Activated naive CD4-positive, alpha-beta T cell treated with anti-CD3 and anti-CD28 coated beads, Interleukin-2, amount 50 U/mL, for 72 hours (primary cell): ENCODE measurements at regions not wholly inside any gene's neighbourhood (a gene's known extent, or its start where the extent isn't known, plus 50 kb on each side); places are given as distances from the start of the nearest gene placed in this dataset.

Experiments used
- ATAC-seq, 2 donors: fragments of 150-1000 bp; cut with Tn5 transposase; 2 replicates each; pipeline ENCODE4 v1.10.0; 2021; ENCODE audit warnings: mild to moderate bottlenecking in 2 of 2, moderate library complexity in 2 of 2
- DNase-seq, 2 donors: peaks; one replicate each; pipeline ENCODE4 v3.0.0; 2021 to 2022; ENCODE audit warnings: low spot score in 2 of 2
- H3K27ac Mint-ChIP-seq, 2 donors: one replicate each; pipeline ENCODE4 v1.8.0; 2022; ENCODE audit warnings: mild to moderate bottlenecking in 2 of 2, mixed read lengths in 2 of 2
- H3K36me3 Mint-ChIP-seq, 2 donors: one replicate each; pipeline ENCODE4 v1.8.0; 2022; ENCODE audit warnings: mixed read lengths in 2 of 2
- H3K9me3 Mint-ChIP-seq, 2 donors: one replicate each; pipeline ENCODE4 v1.8.0; 2022; ENCODE audit warnings: mixed read lengths in 2 of 2

DNA sequence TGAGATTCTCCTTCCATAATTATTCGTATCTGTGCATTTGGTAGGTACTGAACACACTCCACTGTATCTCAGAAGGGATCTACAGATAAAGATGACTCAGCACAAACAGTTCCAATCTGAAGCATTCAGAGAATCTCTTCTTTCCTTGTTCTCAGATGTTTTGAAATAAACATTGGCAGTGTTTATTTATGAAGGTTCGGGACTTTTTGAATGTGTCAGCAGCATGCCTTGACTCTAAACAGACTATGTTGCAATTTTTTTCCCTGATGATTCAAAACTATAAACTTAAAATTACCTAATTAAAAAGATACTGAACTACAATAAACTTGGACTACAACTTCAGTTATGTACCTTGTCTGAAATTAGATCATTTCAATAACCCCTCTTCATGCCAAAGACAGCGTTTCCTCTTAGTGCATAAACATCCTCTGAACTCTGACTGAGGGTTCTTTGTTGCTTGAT, 612.9 kb upstream of the TBL1XR1 start:
- H3K9me3 Mint-ChIP-seq: peaks cover 6 to 15% of the 10 kb centered on the region in 2 donors
- DNase-seq: no peak
- H3K27ac Mint-ChIP-seq: peak overlapping the region; percentile 2 to 12
- peaks cover 7 to 41% of the 10 kb centered on the region in 2 donors for H3K36me3 Mint-ChIP-seq
- peak in 1 of 2 donors; percentile 31 for ATAC-seq

DNA sequence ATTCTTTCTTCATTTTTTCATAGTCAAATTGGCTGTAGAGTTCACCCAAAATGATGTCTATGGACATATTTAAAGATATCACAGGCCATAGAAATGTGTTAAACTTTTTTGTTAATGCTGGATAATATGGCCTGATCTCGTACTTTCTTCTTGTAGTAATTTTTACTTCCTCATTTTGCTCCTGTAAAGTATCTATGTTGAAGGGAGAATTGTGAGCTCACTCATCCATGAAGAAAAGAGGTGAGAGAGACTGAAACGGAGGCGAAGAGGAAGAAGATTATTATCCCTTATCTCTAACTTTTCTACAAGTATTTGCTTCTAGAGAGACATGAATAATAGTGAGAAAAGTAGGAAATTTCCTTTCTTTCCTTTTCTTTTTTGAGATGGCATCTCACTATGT, 613.8 kb upstream of the TBL1XR1 start:
- DNase-seq (no peak), ATAC-seq (no peak)
- no peak overlapping the region for H3K27ac Mint-ChIP-seq
- H3K36me3 Mint-ChIP-seq: peaks cover 7 to 48% of the 10 kb centered on the region in 2 donors
- H3K9me3 Mint-ChIP-seq: peaks cover 6 to 15% of the 10 kb centered on the region in 2 donors

- peaks cover 7 to 48% of the 10 kb centered on the region in 2 donors for H3K36me3 Mint-ChIP-seq
- peaks cover 6 to 20% of the 10 kb centered on the region in 2 donors for H3K9me3 Mint-ChIP-seq
Measured at GRCh38 chr3:177811835-177812234, 614.6 kb upstream of the TBL1XR1 start.

GRCh38 chr3:177812492-177812891, 615.2 kb upstream of the TBL1XR1 start:
- H3K36me3 Mint-ChIP-seq: peaks cover 7 to 48% of the 10 kb centered on the region in 2 donors
- no peak for DNase-seq
- H3K27ac Mint-ChIP-seq: no peak overlapping the region
- no peak for ATAC-seq
- H3K9me3 Mint-ChIP-seq: peaks cover 6 to 21% of the 10 kb centered on the region in 2 donors

More at GRCh38 chr3:177811835-177812234, 614.6 kb upstream of the TBL1XR1 start:
- peak; percentile 91 to 96 for ATAC-seq
- no peak overlapping the region for H3K27ac Mint-ChIP-seq
- DNase-seq: no peak

DNA sequence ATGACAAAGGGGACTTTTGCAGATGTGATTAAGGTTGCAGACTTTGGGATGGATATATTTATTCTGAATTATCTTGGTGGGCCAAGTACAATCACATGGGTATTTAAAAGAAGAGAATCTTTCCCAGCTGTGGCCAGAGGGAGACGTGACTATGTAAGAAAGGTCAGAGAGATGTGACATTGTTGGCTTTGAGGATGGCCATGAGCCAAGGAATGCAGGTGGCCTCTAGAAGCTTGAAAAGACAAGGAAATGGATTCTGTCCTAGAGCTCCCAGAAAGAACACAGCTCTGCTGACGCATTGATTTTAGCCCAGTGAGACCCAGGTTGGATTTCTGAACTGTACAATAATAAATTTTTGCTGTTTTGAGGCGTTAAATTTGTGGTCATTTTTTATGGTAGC, 616.0 kb upstream of the TBL1XR1 start:
- H3K36me3 Mint-ChIP-seq: peaks cover 1 to 43% of the 10 kb centered on the region in 2 donors
- DNase-seq (no peak), ATAC-seq (no peak)
- peaks cover 1 to 21% of the 10 kb centered on the region in 2 donors for H3K9me3 Mint-ChIP-seq
- H3K27ac Mint-ChIP-seq: no peak overlapping the region

DNA sequence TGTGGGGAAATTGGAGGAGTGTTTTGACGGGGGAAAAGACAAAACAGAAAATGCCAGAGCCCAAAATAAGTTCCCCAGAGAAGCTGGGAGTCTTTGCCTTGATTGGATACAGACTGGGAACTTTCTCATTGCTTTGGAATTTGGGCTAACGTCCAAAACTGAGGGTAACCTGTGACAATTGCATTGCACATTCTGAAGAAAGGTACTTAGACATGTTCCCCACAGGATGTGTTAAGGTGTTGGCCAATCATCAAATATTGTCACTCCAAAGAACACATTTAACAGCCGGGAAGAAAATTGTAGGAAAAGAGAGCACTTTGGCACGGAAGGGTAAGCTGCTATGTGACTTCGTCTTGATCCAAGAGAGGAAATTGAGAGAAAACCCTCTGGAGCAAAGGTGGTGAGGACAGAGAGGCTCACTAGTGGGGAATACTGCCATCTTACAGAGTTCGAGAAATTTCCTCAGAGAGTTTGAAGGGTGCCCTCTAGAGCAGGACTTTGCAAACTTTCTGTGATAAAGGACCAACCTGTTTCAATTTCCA, 619.5 kb upstream of the TBL1XR1 start:
- peaks cover 0 to 15% of the 10 kb centered on the region in 2 donors for H3K9me3 Mint-ChIP-seq
- no peak overlapping the region for H3K27ac Mint-ChIP-seq
- peaks cover 0 to 35% of the 10 kb centered on the region in 2 donors for H3K36me3 Mint-ChIP-seq
- ATAC-seq: no peak
- DNase-seq: no peak

DNA sequence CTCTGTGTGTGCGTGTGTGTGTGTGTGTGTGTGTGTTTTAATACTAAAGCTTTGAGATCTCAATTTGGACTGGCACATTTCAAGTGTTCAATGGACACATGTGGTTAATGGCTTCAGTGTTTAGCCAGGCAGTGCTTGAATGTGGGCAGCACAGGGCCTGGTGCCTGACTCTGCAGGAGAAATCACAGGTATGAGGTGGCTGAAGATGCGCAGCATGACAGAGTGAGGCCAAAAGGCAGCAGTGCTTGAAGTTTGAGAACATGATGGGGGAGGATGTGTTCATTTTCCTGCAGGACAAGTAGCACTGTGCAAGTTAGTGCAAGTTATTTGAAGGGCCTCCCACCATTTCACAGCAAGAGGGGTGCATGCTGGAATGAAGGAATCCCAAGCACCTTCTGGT, 620.5 kb upstream of the TBL1XR1 start:
- ATAC-seq (no peak), DNase-seq (no peak)
- Mint-ChIP-seq H3K9me3 (peaks cover 0 to 15% of the 10 kb centered on the region in 2 donors), H3K27ac (no peak overlapping the region), H3K36me3 (peaks cover 0 to 36% of the 10 kb centered on the region in 2 donors)

DNA sequence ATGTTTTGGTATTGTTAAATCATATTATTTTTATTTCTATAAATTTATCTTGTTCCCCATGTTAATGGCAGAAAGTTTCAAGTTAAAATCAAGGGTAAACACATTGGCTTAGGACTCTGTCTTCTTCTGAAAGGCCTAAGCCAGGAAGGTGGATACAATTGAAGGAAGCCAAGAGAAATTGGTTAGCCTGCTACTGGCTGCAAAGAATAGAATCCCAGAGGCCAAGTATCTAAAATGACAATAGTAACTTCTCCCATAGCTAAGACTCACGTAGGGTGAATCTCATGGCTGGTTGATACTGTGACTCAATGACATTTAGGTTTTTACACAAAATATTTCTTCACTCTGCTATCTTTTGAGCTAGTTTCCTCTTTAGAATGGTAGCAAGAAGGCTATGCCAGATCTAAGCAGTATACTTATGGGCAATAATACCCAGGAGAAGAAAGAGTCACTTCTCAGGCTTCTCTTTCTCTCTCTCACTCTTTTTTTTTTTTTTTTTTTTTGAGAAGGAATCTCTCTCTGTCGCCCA, 621.5 kb upstream of the TBL1XR1 start:
- DNase-seq (no peak), ATAC-seq (no peak)
- peaks cover 0 to 15% of the 10 kb centered on the region in 2 donors for H3K9me3 Mint-ChIP-seq
- peaks cover 0 to 30% of the 10 kb centered on the region in 2 donors for H3K36me3 Mint-ChIP-seq
- no peak overlapping the region for H3K27ac Mint-ChIP-seq

DNA sequence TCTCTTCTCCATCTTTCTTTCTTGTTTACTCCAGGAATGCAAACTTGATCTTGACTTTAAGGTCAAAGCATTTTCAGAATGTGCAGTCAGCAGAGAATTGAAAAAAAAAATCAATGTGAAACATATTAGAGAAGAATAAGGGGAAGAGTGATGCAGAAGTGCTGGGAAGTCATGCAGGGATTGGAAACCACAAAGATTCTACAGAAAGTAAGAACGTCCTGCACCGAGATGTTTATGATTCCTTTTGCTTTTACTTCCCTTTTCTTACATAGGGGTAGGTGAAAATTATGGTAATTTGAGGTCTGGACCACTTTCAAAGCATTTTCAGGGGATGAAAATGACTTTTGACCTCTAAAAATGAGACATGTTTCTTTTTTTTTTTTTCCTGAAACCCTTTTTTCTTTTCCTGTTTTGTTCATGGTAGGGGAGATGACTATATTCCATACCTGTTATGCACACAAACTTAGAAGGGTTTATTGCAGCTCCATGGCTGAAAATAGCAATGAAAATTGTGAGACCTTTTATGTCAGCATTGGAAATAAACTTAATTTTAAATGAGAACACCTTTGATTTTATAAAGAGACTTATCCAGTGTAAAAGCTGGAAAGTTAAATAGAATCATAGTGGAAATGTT, 623.5 kb upstream of the TBL1XR1 start:
- Mint-ChIP-seq H3K9me3 (peaks cover 0 to 15% of the 10 kb centered on the region in 2 donors), H3K36me3 (peaks cover 0 to 25% of the 10 kb centered on the region in 2 donors), H3K27ac (peak overlapping the region; percentile 44 to 75)
- DNase-seq (no peak), ATAC-seq (peak; percentile 73 to 89)

DNA sequence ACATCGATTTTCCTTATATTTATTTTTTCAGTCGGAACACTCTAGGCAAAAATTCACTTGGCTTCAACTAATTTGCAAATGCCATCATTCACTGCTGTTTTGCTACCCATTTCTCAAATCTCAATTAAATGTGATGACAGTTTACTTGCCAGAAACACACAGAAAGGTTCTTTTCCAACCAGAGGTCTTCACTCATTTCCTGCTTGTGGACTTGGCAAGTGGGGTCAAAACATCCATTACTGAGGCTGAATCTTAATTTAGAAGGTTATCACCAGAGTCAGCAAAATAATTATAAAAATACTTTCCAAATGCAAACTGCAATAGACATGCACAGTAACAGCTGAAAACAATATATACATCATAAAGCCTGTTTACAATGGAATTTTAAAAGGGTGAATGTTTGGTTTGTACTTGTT, 625.4 kb upstream of the TBL1XR1 start:
- H3K9me3 Mint-ChIP-seq: peaks cover 0 to 9% of the 10 kb centered on the region in 2 donors
- DNase-seq (no peak), ATAC-seq (no peak)
- peaks cover 0 to 23% of the 10 kb centered on the region in 2 donors for H3K36me3 Mint-ChIP-seq
- no peak overlapping the region for H3K27ac Mint-ChIP-seq

GRCh38 chr3:177823701-177824189, 626.5 kb upstream of the TBL1XR1 start:
- Mint-ChIP-seq H3K9me3 (peaks cover 0 to 4% of the 10 kb centered on the region in 2 donors), H3K27ac (no peak overlapping the region), H3K36me3 (peaks cover 0 to 19% of the 10 kb centered on the region in 2 donors)
- DNase-seq (no peak), ATAC-seq (no peak)

- H3K36me3 Mint-ChIP-seq: peaks cover 0 to 17% of the 10 kb centered on the region in 2 donors
- peaks cover 0 to 4% of the 10 kb centered on the region in 2 donors for H3K9me3 Mint-ChIP-seq
- ATAC-seq (no peak), DNase-seq (no peak)
- no peak overlapping the region for H3K27ac Mint-ChIP-seq
Measured at GRCh38 chr3:177824190-177824786, 627.0 kb upstream of the TBL1XR1 start.

GRCh38 chr3:177824841-177825240, 627.6 kb upstream of the TBL1XR1 start:
- H3K27ac Mint-ChIP-seq: no peak overlapping the region
- no peaks in the 10 kb centered on the region for H3K9me3 Mint-ChIP-seq
- DNase-seq: no peak
- H3K36me3 Mint-ChIP-seq: peaks cover 0 to 12% of the 10 kb centered on the region in 2 donors
- no peak for ATAC-seq

GRCh38 chr3:177826253-177826652, 629.0 kb upstream of the TBL1XR1 start:
- H3K9me3 Mint-ChIP-seq: peaks cover 0 to 8% of the 10 kb centered on the region in 2 donors

GRCh38 chr3:177827511-177828207, 630.4 kb upstream of the TBL1XR1 start:
- Mint-ChIP-seq H3K9me3 (peaks cover 0 to 8% of the 10 kb centered on the region in 2 donors), H3K36me3 (peaks cover 0 to under 1% of the 10 kb centered on the region in 2 donors)

More at GRCh38 chr3:177826253-177826652, 629.0 kb upstream of the TBL1XR1 start:
- ATAC-seq (no peak), DNase-seq (no peak)
- Mint-ChIP-seq H3K36me3 (peaks cover 0 to 8% of the 10 kb centered on the region in 2 donors), H3K27ac (no peak overlapping the region)

DNA sequence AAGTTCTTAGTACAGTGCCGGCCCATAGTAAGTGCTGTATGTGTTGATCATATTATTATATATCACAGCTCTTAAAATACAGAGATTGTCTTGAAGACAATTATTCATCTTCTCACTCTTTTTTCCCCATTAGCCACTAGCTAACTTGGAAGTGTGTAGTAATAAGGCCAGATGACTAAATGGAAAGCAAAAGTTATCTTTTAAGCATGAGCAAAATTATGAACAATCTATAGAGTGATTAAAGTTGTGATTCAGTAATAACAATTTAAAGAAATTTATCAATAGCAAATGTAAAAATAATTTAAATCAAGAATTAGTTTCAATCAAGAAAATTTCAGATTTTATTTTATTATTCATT, 630.9 kb upstream of the TBL1XR1 start:
- Mint-ChIP-seq H3K9me3 (peaks cover 0 to 8% of the 10 kb centered on the region in 2 donors), H3K36me3 (no peaks in the 10 kb centered on the region), H3K27ac (no peak overlapping the region)
- DNase-seq: no peak
- peak in 1 of 2 donors; percentile 49 for ATAC-seq

More at GRCh38 chr3:177827511-177828207, 630.4 kb upstream of the TBL1XR1 start:
- peak; percentile 52 to 61 for ATAC-seq
- no peak for DNase-seq
- H3K27ac Mint-ChIP-seq: peak overlapping the region in 1 of 2 donors; percentile 29
